ENCODE measurements at regions not wholly inside any gene's neighbourhood (a gene's known extent, or its start where the extent isn't known, plus 50 kb on each side); places are given as distances from the start of the nearest gene placed in this dataset.

DNA sequence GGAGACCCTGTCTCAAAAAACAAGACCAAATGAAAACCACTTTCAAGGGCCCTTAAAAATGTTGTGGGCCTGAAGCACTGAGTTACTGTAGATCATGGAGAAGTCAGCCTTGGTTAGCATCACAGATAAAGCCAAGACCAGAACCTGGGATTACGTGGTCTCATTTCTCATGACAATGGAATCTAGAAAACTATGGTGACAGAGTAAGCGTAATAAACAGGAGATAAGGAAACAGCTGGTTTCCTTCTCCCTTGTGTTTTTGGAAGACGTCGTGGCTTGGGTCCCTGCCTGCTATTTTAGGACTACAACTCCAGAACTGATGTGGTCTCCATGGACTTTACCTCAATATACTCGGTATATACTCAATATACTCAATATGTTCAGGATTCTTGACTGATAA lies 180.7 kb upstream of the ZFHX3 start:
- Histone ChIP-seq H3K4me1 (no peaks in the 10 kb centered on the region), H3K4me3 (no peak overlapping the region), H3K27ac (no peak overlapping the region), H3K36me3 (no peaks in the 10 kb centered on the region), H3K27me3 (no peaks in the 10 kb centered on the region), H3K9me3 (no peaks in the 10 kb centered on the region)
- DNase-seq: no peak
- TF ChIP-seq, protein P1, sequence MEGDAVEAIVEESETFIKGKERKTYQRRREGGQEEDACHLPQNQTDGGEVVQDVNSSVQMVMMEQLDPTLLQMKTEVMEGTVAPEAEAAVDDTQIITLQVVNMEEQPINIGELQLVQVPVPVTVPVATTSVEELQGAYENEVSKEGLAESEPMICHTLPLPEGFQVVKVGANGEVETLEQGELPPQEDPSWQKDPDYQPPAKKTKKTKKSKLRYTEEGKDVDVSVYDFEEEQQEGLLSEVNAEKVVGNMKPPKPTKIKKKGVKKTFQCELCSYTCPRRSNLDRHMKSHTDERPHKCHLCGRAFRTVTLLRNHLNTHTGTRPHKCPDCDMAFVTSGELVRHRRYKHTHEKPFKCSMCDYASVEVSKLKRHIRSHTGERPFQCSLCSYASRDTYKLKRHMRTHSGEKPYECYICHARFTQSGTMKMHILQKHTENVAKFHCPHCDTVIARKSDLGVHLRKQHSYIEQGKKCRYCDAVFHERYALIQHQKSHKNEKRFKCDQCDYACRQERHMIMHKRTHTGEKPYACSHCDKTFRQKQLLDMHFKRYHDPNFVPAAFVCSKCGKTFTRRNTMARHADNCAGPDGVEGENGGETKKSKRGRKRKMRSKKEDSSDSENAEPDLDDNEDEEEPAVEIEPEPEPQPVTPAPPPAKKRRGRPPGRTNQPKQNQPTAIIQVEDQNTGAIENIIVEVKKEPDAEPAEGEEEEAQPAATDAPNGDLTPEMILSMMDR (IDR thresholded peaks at IDR 0.05): no peak
- TF ChIP-seq POLR2A (IDR thresholded peaks at IDR 0.05): no peak

DNA sequence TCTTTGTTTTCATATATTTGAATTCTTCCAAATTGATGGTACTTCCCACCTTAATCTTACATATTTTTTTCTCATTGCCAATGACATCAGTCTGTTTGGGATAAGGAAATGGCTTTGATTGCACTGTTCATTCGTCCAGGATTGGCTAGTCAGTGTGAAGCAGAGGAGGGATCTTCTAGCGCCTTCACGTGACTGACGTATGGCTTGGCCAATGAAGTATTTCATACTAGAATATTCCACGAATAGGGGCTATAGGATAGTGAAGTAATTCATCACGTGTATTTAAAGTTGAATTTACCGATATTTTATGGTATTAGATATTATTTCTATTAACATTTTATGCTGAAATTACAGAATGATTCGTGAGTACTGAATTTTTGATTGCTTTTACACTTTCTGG lies 178.7 kb upstream of the ZFHX3 start:
- TF ChIP-seq POLR2A (IDR thresholded peaks at IDR 0.05): no peak
- TF ChIP-seq, protein P1 (IDR thresholded peaks at IDR 0.05): no peak
- no peak for DNase-seq
- no peaks in the 10 kb centered on the region for H3K36me3 ChIP-seq

DNA sequence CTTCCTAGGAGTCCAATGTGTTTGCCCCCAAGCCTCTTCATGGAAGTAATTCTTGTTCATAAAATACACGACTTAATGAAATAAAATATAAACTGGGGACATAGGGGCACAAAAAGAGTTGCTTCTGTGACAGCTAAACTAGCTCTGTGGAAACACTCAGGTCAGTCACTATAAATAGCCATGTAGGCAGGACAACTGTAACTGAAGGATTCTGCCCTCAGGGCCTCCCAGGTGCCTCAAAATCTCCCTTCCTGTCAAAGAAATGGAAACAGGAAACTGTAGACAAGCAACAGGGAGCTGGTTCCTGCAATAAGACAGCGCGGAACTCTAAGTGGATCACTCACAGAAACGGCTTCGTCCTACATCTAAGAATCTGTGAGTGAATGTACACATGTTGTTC lies 178.1 kb upstream of the ZFHX3 start:
- Histone ChIP-seq H3K27ac (no peak overlapping the region), H3K27me3 (no peaks in the 10 kb centered on the region), H3K9me3 (no peaks in the 10 kb centered on the region), H3K4me3 (no peak overlapping the region), H3K4me1 (no peaks in the 10 kb centered on the region), H3K36me3 (no peaks in the 10 kb centered on the region)
- no peak for DNase-seq
- TF ChIP-seq POLR2A (IDR thresholded peaks at IDR 0.05): no peak
- TF ChIP-seq, protein P1 (IDR thresholded peaks at IDR 0.05): no peak

More for the DNA sequence above, 178.7 kb upstream of the ZFHX3 start:
- Histone ChIP-seq H3K4me1 (no peaks in the 10 kb centered on the region), H3K4me3 (no peak overlapping the region), H3K27me3 (no peaks in the 10 kb centered on the region), H3K27ac (no peak overlapping the region), H3K9me3 (no peaks in the 10 kb centered on the region)

DNA sequence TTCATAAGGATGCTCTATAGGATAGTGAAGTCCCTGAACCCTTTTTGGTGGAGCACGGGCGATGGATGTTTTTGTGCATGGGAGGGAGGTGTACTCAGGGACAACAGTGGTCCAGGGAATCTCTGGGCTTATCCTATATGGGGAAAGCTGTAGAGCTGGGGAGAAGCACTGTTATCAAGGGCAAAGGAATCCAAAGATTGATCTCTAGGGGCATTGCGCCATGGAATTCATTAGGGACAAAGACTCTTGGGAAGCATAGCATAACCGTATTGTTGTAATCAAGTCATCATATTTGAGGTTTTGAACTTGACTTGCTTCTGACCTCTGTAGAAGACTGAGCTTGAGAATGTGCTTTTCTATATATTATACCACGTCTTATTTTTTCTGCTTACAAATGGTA lies 172.9 kb upstream of the ZFHX3 start:
- DNase-seq: no peak
- Histone ChIP-seq H3K4me3 (no peak overlapping the region), H3K27ac (no peak overlapping the region), H3K4me1 (no peaks in the 10 kb centered on the region), H3K9me3 (peaks cover 0 to 2% (median 0%) of the 10 kb centered on the region in 4 donors), H3K36me3 (no peaks in the 10 kb centered on the region), H3K27me3 (no peaks in the 10 kb centered on the region)
- TF ChIP-seq, protein P1 (IDR thresholded peaks at IDR 0.05): no peak
- no peak for TF ChIP-seq POLR2A (IDR thresholded peaks at IDR 0.05)

DNA sequence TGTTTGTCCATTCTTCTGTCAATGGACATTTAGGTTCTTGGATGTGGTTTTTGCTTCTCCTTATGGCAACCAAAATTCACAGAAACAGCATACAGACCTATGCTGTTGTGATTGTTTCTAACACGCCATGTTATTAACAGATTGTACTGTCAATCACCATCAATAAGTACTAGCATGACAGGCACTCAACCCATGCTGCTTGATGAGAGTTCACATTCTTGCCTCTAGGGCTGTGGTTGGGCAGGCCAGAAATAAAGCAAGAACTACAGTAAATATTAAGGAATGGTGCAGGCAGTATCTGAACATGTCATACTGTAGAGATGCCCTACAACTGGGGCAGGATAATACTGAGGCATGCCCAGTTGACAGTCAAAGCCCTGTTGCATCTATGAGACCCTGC lies 171.2 kb upstream of the ZFHX3 start:
- H3K36me3 ChIP-seq: no peaks in the 10 kb centered on the region
- H3K4me1 ChIP-seq: no peaks in the 10 kb centered on the region
- TF ChIP-seq POLR2A (IDR thresholded peaks at IDR 0.05): no peak
- TF ChIP-seq, protein P1 (IDR thresholded peaks at IDR 0.05): no peak
- no peak overlapping the region for H3K4me3 ChIP-seq
- DNase-seq: no peak
- peaks cover 0 to 4% (median 0%) of the 10 kb centered on the region in 4 donors for H3K9me3 ChIP-seq
- no peaks in the 10 kb centered on the region for H3K27me3 ChIP-seq
- H3K27ac ChIP-seq: no peak overlapping the region

DNA sequence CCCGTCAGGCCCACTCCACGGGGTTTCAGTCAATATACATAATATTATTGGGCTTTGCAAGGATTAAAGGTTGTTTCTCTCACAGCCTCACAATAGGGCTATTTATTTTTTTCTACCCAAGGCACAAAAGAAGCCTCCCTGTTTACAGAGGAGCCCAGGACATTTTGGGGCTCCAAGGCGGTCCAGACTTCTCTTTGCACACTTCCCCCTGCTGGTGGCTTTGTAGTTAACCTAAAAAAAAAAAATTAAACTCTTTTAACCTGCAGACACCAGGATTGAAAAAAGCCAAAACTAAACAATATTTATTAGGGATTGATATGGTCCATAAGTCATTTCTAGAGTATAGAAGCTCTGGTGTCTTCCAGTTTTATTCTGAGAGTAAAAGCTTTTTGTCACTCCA lies 169.7 kb upstream of the ZFHX3 start:
- Histone ChIP-seq H3K4me1 (no peaks in the 10 kb centered on the region), H3K36me3 (no peaks in the 10 kb centered on the region), H3K27me3 (no peaks in the 10 kb centered on the region), H3K9me3 (peaks cover 0 to 4% (median 0%) of the 10 kb centered on the region in 4 donors), H3K27ac (no peak overlapping the region), H3K4me3 (no peak overlapping the region)
- no peak for DNase-seq
- TF ChIP-seq POLR2A (IDR thresholded peaks at IDR 0.05): no peak
- TF ChIP-seq, protein P1 (IDR thresholded peaks at IDR 0.05): no peak
